GM19239 (cell line): ENCODE measurements at regions not wholly inside any gene's neighbourhood (a gene's known extent, or its start where the extent isn't known, plus 50 kb on each side); places are given as distances from the start of the nearest gene placed in this dataset.

ENCODE experiments used
- DNase-seq: peaks from one replicate; pipeline ENCODE4 v3.0.0; 2011; ENCODE audit warnings: low spot score; ENCODE audit not compliant: insufficient read length
- FAIRE-seq: peaks from 2 replicates; lab custom pipeline; 2011; peaks lifted over from hg19 to GRCh38; lab: Jason Lieb, UNC

GRCh38 chr5:52665559-52665958 is 122.2 kb upstream of the ITGA1 start:
- FAIRE-seq = no peak
- DNase-seq = no peak

- FAIRE-seq = no peak
- DNase-seq = no peak
Measured at GRCh38 chr5:52668139-52668538, 119.6 kb upstream of the ITGA1 start.

GRCh38 chr5:52668544-52669185 is 119.1 kb upstream of the ITGA1 start:
- FAIRE-seq = no peak
- no peak for DNase-seq

- no peak for FAIRE-seq
- no peak for DNase-seq
Measured at GRCh38 chr5:52672459-52672858, 115.3 kb upstream of the ITGA1 start.

- DNase-seq = no peak
- no peak for FAIRE-seq
Measured at GRCh38 chr5:52673495-52673894, 114.2 kb upstream of the ITGA1 start.

- no peak for FAIRE-seq
- DNase-seq = no peak
Measured at GRCh38 chr5:52674815-52675545, 112.7 kb upstream of the ITGA1 start.

GRCh38 chr5:52682492-52682891 is 105.2 kb upstream of the ITGA1 start:
- DNase-seq = no peak
- FAIRE-seq = no peak

GRCh38 chr5:52684051-52684450 is 103.7 kb upstream of the ITGA1 start:
- FAIRE-seq (no peak), DNase-seq (no peak)

- DNase-seq (no peak), FAIRE-seq (no peak)
Measured at GRCh38 chr5:52685566-52685965, 102.2 kb upstream of the ITGA1 start.

GRCh38 chr5:52685971-52686370 is 101.7 kb upstream of the ITGA1 start:
- DNase-seq (no peak), FAIRE-seq (no peak)

- no peak for FAIRE-seq
- DNase-seq = no peak
Measured at GRCh38 chr5:52690236-52690768, 97.4 kb upstream of the ITGA1 start.

- FAIRE-seq = no peak
- DNase-seq = no peak
Measured at GRCh38 chr5:52692039-52692438, 95.7 kb upstream of the ITGA1 start.

GRCh38 chr5:52692606-52693005 is 95.1 kb upstream of the ITGA1 start:
- FAIRE-seq = no peak
- no peak for DNase-seq

- no peak for DNase-seq
Measured at GRCh38 chr5:52693280-52693679, 94.4 kb upstream of the ITGA1 start.

GRCh38 chr5:52693836-52694235 is 93.9 kb upstream of the ITGA1 start:
- FAIRE-seq (no peak), DNase-seq (no peak)

More at GRCh38 chr5:52693280-52693679, 94.4 kb upstream of the ITGA1 start:
- peak; percentile 18 for FAIRE-seq

GRCh38 chr5:52694648-52695047 is 93.1 kb upstream of the ITGA1 start:
- no peak for DNase-seq
- no peak for FAIRE-seq

- no peak for FAIRE-seq
- no peak for DNase-seq
Measured at GRCh38 chr5:52702877-52703276, 84.8 kb upstream of the ITGA1 start.

GRCh38 chr5:52703321-52703720 is 84.4 kb upstream of the ITGA1 start:
- DNase-seq = no peak
- FAIRE-seq = no peak

- DNase-seq = no peak
- no peak for FAIRE-seq
Measured at GRCh38 chr5:52705720-52706119, 82.0 kb upstream of the ITGA1 start.

GRCh38 chr5:52706775-52707174 is 80.9 kb upstream of the ITGA1 start:
- DNase-seq = no peak
- no peak for FAIRE-seq

- no peak for DNase-seq
- FAIRE-seq = no peak
Measured at GRCh38 chr5:52707616-52708015, 80.1 kb upstream of the ITGA1 start.

GRCh38 chr5:52708463-52708862 is 79.3 kb upstream of the ITGA1 start:
- FAIRE-seq (no peak), DNase-seq (no peak)
